ENCODE measurements at regions not wholly inside any gene's neighbourhood (a gene's known extent, or its start where the extent isn't known, plus 50 kb on each side); places are given as distances from the start of the nearest gene placed in this dataset.
"Not testable (repeated sequence)": the region's sequence is repeated elsewhere in the genome, so short reads cannot be mapped to it uniquely, and the experiment has no call there.

GRCh38 chr16:59052231-59052630, 318.1 kb upstream of the GOT2 start:
- H3K36me3 Mint-ChIP-seq: no peaks in the 10 kb centered on the region
- H3K4me3 Mint-ChIP-seq: no peak overlapping the region
- no peaks in the 10 kb centered on the region for H3K4me1 Mint-ChIP-seq
- H3K9me3 Mint-ChIP-seq: no peaks in the 10 kb centered on the region
- DNase-seq: no peak
- no peaks in the 10 kb centered on the region for H3K27me3 Mint-ChIP-seq
- H3K27ac Mint-ChIP-seq: no peak overlapping the region

DNA sequence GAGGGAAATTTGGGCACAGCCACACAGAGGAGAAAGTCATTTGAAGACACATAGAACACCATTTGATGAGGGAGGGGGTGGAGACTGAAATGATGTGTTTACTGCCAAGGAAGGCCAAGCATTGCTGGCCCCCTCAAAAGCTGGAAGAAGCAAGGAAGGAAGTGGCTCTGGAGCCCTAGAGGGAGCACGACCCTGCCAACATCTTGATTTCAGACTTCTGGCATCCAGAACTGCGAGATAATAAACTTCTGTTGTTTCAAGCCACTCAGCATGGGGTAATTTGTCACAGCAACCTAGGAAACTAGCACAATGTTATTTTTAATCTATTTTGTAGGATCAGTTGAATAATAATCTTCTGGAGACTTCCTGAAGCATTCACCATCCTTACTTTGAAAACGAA, 314.8 kb upstream of the GOT2 start:
- no peak overlapping the region for H3K4me3 Mint-ChIP-seq
- H3K36me3 Mint-ChIP-seq: no peaks in the 10 kb centered on the region
- no peaks in the 10 kb centered on the region for H3K9me3 Mint-ChIP-seq
- no peak for DNase-seq
- H3K27me3 Mint-ChIP-seq: no peaks in the 10 kb centered on the region
- no peak overlapping the region for H3K27ac Mint-ChIP-seq
- H3K4me1 Mint-ChIP-seq: no peaks in the 10 kb centered on the region

DNA sequence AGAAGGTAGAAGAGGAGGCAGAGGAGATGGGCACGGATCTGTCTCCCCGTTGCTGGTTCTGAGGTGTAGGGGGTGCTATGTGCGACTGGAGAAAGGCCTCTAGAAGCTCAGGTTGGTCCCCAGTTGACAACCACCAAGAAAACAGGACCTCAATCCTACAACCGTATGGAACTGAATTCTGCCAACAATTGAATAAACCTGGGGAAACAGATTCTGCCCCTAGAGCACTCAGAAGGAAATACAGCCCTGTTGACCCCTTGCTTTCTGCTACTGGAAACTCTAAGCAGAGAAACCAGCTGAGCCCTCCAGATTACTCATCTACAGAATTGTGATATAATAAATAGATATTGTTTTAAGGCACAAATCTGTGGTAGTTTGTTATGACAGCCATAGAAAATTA, 313.0 kb upstream of the GOT2 start:
- no peak for DNase-seq
- Mint-ChIP-seq H3K4me1 (no peaks in the 10 kb centered on the region), H3K36me3 (no peaks in the 10 kb centered on the region), H3K4me3 (no peak overlapping the region), H3K27me3 (no peaks in the 10 kb centered on the region), H3K9me3 (no peaks in the 10 kb centered on the region), H3K27ac (no peak overlapping the region)

DNA sequence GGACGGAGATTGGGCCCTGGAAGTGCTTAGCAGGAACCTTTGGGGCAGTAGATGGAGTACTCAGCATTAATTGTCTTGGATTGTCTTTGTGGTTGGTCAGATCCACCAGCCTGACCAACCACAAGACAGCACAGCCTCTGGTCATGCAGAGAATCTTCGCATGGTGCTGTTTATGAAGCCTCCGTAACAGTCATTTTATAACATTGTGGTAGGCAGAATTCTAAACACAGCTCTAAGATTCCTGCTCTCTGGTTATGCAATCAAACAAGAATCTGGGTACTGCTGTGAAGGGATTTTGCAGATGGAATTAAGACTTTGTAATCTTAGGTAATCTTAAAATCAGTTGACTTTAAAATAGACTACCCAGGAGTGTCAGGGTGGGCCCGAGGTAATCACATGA, 312.2 kb upstream of the GOT2 start:
- no peak overlapping the region for H3K27ac Mint-ChIP-seq

DNA sequence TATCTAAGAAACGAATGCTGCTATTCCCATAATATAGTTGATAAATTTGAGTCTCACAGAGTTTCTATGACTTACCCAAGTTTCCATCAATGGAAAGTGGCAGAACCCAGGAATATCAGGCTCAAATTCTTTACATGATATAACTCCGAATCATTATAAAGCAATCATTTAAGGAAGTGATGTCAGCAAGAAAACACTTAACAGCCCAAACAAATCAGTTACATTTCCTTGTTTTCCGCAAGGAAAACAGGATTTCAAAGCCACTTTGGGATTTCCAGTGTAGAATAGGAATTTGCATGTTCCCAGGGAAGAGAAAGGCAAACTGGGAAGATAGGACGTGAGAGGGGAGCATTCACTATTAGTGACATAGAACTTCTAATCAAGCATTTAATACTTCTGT, 311.4 kb upstream of the GOT2 start:
- Mint-ChIP-seq H3K36me3 (no peaks in the 10 kb centered on the region), H3K9me3 (no peaks in the 10 kb centered on the region), H3K27me3 (no peaks in the 10 kb centered on the region), H3K27ac (no peak overlapping the region), H3K4me3 (no peak overlapping the region), H3K4me1 (no peaks in the 10 kb centered on the region)
- DNase-seq: no peak

More for the DNA sequence above, 312.2 kb upstream of the GOT2 start:
- no peaks in the 10 kb centered on the region for H3K4me1 Mint-ChIP-seq
- H3K36me3 Mint-ChIP-seq: no peaks in the 10 kb centered on the region
- H3K4me3 Mint-ChIP-seq: no peak overlapping the region
- no peaks in the 10 kb centered on the region for H3K9me3 Mint-ChIP-seq
- no peaks in the 10 kb centered on the region for H3K27me3 Mint-ChIP-seq
- DNase-seq: no peak

GRCh38 chr16:59044616-59045015, 310.5 kb upstream of the GOT2 start:
- Mint-ChIP-seq H3K4me3 (no peak overlapping the region), H3K27me3 (no peaks in the 10 kb centered on the region), H3K27ac (no peak overlapping the region), H3K36me3 (no peaks in the 10 kb centered on the region), H3K4me1 (no peaks in the 10 kb centered on the region), H3K9me3 (no peaks in the 10 kb centered on the region)
- DNase-seq: no peak

- Mint-ChIP-seq H3K27me3 (no peaks in the 10 kb centered on the region), H3K27ac (no peak overlapping the region), H3K4me3 (no peak overlapping the region), H3K9me3 (no peaks in the 10 kb centered on the region), H3K4me1 (no peaks in the 10 kb centered on the region), H3K36me3 (no peaks in the 10 kb centered on the region)
- DNase-seq: no peak
These were observed 308.2 kb upstream of the GOT2 start for GRCh38 chr16:59042301-59042700.

GRCh38 chr16:59039066-59039720, 305.1 kb upstream of the GOT2 start:
- H3K36me3 Mint-ChIP-seq: no peaks in the 10 kb centered on the region
- DNase-seq: no peak
- H3K4me3 Mint-ChIP-seq: no peak overlapping the region
- H3K27me3 Mint-ChIP-seq: no peaks in the 10 kb centered on the region
- H3K9me3 Mint-ChIP-seq: peaks cover 6% of the 10 kb centered on the region
- H3K27ac Mint-ChIP-seq: no peak overlapping the region
- H3K4me1 Mint-ChIP-seq: no peaks in the 10 kb centered on the region

DNA sequence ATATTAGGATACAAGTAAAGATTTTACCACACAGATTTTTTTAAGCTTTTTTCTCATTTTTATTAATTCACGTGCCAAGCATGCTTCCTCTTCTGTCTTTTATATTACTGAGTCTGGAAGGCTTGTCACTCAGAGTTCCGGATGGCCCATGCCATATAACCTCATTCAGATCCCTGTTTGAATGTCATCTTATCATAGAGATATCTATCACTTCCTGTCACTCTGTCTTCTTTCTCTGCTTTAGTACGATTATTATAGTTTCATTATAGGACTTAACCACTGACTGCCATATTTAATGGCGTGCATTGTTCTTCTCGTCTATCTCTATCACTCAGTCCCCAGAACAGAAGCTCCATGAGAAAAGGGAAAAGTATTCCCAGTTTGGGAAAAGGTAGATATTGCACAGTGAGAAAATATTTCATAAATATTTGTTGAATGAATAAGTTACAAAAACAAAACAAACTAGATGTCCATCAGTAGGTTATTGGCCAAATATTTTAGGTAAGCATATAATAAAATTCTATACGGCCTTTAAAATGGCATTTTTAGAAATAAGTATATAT, 296.9 kb upstream of the GOT2 start:
- no peak overlapping the region for H3K4me3 Mint-ChIP-seq
- H3K27ac Mint-ChIP-seq: no peak overlapping the region
- peaks cover 6% of the 10 kb centered on the region for H3K9me3 Mint-ChIP-seq
- H3K27me3 Mint-ChIP-seq: no peaks in the 10 kb centered on the region
- H3K36me3 Mint-ChIP-seq: no peaks in the 10 kb centered on the region
- no peak for DNase-seq
- no peaks in the 10 kb centered on the region for H3K4me1 Mint-ChIP-seq

GRCh38 chr16:59021751-59022150, 287.6 kb upstream of the GOT2 start:
- no peak overlapping the region for H3K4me3 Mint-ChIP-seq
- H3K27ac Mint-ChIP-seq: no peak overlapping the region
- peaks cover 3% of the 10 kb centered on the region for H3K9me3 Mint-ChIP-seq
- no peak for DNase-seq
- no peaks in the 10 kb centered on the region for H3K4me1 Mint-ChIP-seq
- H3K36me3 Mint-ChIP-seq: no peaks in the 10 kb centered on the region
- H3K27me3 Mint-ChIP-seq: no peaks in the 10 kb centered on the region

DNA sequence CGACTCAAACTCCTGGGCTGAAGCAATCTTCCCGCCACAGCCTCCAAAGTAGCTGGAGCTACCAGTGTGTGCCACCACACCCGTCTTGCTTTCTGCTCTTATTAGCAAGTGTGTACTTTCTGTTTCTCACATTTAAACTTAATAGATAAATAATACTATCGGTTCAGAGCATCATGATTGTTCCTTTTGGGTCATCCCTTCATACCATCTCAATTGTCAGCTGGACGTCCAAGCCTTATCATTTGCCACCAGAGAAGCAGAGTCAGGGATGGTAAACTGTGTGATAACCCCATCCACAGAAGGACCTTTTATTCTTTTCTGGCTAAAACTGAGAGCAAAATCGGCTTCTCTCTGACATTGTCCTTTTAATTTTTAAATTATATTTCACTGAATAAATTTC, 279.8 kb upstream of the GOT2 start:
- H3K36me3 Mint-ChIP-seq: no peaks in the 10 kb centered on the region
- H3K4me3 Mint-ChIP-seq: no peak overlapping the region
- H3K27me3 Mint-ChIP-seq: no peaks in the 10 kb centered on the region
- no peak overlapping the region for H3K27ac Mint-ChIP-seq
- H3K9me3 Mint-ChIP-seq: no peaks in the 10 kb centered on the region
- no peaks in the 10 kb centered on the region for H3K4me1 Mint-ChIP-seq
- no peak for DNase-seq

GRCh38 chr16:58999762-59000161, 265.6 kb upstream of the GOT2 start:
- Mint-ChIP-seq H3K4me1 (no peaks in the 10 kb centered on the region), H3K9me3 (peaks cover 3% of the 10 kb centered on the region), H3K4me3 (no peak overlapping the region), H3K36me3 (no peaks in the 10 kb centered on the region), H3K27me3 (no peaks in the 10 kb centered on the region), H3K27ac (no peak overlapping the region)
- no peak for DNase-seq

- not testable (repeated sequence) for H3K4me3 Mint-ChIP-seq, H3K36me3 Mint-ChIP-seq, H3K27ac Mint-ChIP-seq, H3K4me1 Mint-ChIP-seq, DNase-seq, H3K27me3 Mint-ChIP-seq
- peaks cover 16% of the 10 kb centered on the region for H3K9me3 Mint-ChIP-seq
These were observed 258.6 kb upstream of the GOT2 start for GRCh38 chr16:58992755-58993154.

DNA sequence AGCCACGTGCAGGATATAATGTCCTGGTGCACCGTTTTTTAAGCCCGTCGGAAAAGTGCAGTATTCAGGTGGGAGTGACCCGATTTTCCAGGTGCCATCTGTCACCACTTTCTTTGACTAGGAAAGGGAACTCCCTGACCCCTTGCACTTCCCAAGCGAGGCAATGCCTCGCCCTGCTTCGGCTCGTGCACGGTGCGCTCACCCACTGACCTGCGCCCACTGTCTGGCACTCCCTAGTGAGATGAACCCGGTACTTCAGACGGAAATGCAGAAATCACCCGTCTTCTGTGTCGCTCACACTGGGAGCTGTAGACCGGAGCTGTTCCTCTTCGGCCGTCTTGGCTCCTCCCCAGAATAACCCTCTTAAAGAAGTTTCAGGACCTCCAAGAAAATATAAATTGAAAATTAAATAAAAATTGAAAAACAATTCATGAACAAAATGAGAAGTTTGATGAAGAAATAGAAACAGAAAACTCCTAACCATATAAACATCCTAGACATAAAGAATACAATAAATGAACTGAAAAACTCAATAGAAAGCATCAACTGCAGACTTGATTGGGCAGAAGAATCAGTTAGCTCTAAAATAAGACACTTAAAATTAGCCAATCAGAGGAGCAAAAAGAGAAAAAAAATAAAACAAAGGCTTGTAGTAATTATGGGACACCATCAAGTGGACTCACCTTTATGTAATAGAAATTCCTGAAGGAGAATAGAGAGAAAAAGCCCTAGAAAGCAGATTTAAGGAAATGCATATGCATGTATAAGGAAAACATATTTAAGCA, 249.3 kb upstream of the GOT2 start:
- not testable (repeated sequence) for H3K36me3 Mint-ChIP-seq, H3K9me3 Mint-ChIP-seq, H3K27me3 Mint-ChIP-seq, H3K4me1 Mint-ChIP-seq, H3K27ac Mint-ChIP-seq, H3K4me3 Mint-ChIP-seq, DNase-seq

DNA sequence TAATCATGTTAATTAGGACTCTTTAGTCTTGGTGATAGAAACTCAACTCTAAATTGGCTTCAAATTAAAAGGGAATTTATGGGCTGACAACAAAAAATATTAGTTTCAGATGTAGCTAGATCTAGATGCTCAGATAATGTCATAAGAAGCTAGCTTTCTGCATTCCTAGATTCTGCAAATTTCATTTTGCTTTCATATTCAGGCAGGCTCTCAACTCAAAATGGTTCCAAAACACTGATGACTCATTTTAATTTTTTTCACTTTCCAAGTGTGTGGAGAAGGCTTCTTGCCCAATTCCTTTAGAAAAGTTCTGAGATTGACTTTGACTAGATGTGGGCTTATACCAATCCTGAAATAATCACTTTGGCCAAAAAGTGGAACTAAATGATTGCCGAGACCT, 236.7 kb upstream of the GOT2 start:
- Mint-ChIP-seq H3K36me3 (no peaks in the 10 kb centered on the region), H3K9me3 (no peaks in the 10 kb centered on the region), H3K27ac (no peak overlapping the region), H3K4me3 (no peak overlapping the region), H3K4me1 (no peaks in the 10 kb centered on the region), H3K27me3 (no peaks in the 10 kb centered on the region)
- DNase-seq: no peak

DNA sequence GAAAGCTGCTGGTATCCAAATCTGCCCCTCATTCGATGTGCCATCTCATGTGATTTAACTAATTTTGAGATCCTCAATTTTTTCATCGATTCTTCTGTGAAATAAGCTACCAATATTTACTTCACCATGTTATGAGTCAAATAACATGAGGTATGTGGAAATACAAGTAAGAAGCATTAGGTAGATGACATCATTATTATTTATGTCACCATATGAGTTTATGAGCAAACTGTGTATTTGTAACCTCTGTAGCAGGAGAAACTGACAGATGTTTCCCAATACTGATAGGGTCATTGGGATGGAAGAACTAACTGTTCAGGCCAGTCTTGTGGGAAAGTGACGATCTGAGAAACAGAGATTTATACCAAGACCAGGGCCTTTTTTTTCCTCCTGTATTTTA, 229.4 kb upstream of the GOT2 start:
- peaks cover 3% of the 10 kb centered on the region for H3K27me3 Mint-ChIP-seq
- H3K36me3 Mint-ChIP-seq: no peaks in the 10 kb centered on the region
- no peaks in the 10 kb centered on the region for H3K4me1 Mint-ChIP-seq
- H3K4me3 Mint-ChIP-seq: no peak overlapping the region
- no peaks in the 10 kb centered on the region for H3K9me3 Mint-ChIP-seq
- no peak overlapping the region for H3K27ac Mint-ChIP-seq
- no peak for DNase-seq

Measured in activated naive CD8-positive, alpha-beta T cell treated with anti-CD3 and anti-CD28 coated beads for 36 hours (primary cell).